Fibroblast of skin of right quadriceps (primary cell): ENCODE measurements at regions not wholly inside any gene's neighbourhood (a gene's known extent, or its start where the extent isn't known, plus 50 kb on each side); places are given as distances from the start of the nearest gene placed in this dataset.

Source experiments
- DNase-seq: peaks from one replicate; pipeline ENCODE4 v3.0.0-alpha.2; 2013

DNA sequence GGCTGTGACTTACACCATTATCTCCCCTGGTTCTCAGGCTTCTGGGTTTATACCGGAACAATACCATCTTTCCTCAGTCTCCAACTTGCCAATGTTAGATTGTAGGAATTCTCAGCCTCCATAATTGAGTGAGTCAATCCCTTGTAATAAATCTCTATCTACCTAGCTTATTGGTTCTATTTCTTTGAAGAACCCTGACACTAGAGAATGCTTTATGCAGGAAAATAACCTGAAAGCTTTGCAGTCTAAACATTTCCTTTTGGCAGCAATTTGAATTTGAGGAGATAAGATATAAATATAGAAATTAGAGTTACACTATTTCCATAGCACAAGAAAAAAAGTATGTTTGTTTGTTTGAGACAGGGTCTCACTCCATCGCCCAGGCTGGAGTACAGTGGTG lies 278.1 kb upstream of the CDH18 start:
- no peak for DNase-seq

- no peak for DNase-seq
Observed at GRCh38 chr5:20262896-20263295, 274.9 kb upstream of the CDH18 start.

GRCh38 chr5:20254748-20255147 lies 266.7 kb upstream of the CDH18 start:
- no peak for DNase-seq

GRCh38 chr5:20248118-20248517 lies 260.1 kb upstream of the CDH18 start:
- DNase-seq, result no peak

DNA sequence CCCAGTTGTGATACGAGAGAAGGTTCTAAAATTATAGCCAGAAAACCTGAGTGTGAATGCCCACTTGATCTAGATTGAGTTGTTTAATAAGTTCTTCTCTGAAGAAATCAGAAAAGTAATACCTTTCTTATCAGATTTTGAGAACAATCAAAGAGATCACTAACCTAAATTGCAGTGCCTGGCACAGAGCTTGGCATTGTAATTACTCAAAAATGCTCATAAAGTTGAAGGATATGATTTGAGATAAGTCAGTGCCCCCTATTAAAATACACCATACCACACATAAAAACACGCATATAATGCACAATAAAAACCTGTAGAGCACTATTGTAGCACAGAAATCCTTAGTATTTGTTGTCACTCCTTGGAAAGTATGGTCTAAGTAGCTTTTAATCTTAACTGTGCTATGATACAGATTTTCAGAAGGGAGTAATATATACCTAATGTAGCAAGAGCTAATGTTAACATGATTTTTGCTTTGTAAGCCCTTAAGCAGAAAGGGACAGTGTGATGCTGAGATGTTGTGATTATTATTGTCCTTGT lies 257.5 kb upstream of the CDH18 start:
- no peak for DNase-seq

DNA sequence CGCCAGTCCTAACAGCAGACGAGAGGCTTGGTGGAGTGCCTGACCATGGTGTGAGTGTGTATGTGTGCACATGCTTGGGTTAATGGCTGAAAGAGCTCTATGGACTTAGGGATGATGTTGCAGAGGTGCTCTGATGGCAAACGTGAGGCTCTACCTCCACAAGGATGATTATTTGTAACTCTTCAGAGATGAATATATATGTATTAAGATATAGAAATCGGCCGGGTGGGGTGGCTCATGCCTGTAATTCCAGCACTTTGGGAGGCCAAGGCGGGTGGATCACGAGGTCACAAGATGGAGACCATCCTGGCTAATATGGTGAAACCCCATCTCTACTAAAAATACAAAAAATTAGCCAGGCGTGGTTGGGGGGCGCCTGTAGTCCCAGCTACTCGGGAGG lies 253.4 kb upstream of the CDH18 start:
- DNase-seq, result no peak

DNA sequence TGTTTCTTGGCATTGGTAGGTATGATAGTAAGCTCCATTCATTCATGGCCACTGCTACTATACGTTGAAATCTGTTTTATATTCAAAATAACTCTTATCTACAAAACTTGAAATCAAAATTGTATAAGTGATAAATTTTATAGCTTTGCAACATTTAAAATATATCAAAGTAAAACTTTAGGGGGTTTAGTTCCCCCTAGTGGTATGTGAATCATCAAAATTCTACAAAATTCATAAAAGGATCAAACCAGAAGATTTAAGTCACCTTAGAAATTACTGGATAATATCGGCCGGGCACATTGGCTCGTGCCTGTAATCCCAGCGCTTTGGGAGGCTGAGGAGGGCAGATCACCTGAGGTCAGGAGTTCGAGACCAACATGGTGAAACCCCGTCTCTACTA lies 243.0 kb upstream of the CDH18 start:
- DNase-seq, result no peak

GRCh38 chr5:20230010-20230409 lies 242.0 kb upstream of the CDH18 start:
- DNase-seq, result no peak

GRCh38 chr5:20229303-20230005 lies 241.5 kb upstream of the CDH18 start:
- no peak for DNase-seq

DNA sequence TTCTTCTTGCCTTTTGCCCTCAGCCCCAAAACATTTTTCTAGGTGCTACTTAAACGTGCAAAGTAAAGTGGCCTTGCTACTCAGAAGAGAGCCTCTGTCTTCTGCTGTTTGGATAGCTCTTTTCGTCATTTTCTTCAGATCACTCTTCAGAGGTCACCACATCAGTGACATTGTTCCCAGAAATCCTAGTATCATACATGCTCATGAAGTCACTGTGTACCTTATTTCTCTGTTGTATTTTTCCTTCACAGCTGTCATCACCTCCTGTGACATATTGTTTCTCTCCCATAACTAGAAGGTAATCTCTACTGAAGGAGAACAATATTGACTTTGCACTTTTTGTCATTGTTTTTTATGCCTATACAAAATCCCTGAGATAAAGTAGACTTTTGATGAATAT lies 237.0 kb upstream of the CDH18 start:
- no peak for DNase-seq

- DNase-seq, result no peak
Observed at GRCh38 chr5:20224046-20224445, 236.0 kb upstream of the CDH18 start.

- DNase-seq, result no peak
Observed at GRCh38 chr5:20223451-20223850, 235.5 kb upstream of the CDH18 start.

DNA sequence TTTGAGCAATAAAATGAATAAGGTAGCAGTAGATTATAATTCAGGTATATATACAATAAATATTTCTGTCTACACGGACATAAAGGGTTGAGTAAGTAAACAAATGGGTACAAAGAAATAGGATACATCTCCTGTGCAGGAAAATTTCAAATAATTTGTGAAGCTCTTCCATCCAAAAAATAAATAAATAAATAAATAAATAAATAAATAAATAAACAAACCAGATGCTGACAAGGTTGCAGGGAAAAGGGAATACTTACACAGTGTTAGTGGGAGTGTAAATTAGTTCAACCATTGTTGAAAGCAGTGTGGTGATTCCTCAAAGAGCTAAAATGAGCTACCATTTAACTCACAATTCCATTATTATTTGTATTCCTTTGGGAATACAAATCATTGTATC lies 227.3 kb upstream of the CDH18 start:
- no peak for DNase-seq

DNA sequence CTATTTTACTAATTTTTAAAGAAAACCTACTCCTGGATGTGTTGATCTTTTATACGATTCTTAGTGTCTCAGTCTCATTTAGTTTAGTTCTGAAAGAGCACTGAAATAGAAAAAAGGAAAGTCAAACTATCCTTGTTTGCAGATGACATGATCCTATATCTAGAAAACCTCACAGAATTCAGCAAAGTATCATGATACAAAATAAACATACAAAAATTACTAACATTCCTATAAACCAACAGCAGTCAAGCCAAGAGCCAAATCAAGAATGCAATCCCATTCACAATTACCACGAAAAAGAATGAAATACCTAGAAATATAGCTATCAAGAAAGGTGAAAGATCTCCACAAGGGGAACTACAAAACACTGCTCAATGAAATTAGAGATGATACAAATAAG lies 225.8 kb upstream of the CDH18 start:
- DNase-seq, result no peak

GRCh38 chr5:20212701-20213100 lies 224.7 kb upstream of the CDH18 start:
- no peak for DNase-seq

DNA sequence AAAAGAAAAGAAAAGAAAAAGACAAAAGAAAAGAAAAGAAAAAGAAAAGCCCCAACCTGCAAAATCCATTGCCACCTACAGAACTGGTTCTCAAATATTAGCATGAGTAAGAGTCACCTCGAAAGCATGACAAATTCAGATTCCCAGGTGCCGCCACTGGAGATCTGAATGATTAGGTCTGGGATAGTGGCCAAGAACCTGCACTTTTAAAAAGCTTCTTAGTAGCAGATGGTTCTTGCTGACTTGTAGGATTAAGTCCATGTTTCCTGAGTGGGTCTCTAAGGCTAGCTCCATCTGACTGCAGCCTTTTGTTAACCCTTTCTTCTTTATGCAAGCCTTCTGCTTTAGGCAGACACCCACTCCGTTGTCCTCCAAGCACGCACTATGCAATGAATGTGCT lies 178.5 kb upstream of the CDH18 start:
- DNase-seq, result no peak

DNA sequence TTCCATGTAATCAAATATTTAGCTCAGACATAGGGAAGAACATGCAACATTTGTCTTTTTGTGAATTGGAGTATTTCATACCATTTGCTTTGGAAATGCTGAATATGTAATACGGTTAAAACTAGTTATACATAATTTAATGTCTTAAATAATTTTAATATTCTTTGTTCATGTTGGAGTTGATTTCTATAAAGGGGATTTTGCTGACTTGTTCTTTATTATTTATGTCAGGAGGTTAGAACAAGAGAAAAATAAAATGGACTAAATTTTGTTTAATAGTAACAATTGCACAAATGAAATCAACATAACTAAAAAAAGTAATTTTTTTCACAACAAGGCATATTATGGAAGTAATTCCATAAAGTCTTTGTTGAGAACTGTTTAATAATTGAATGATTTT lies 170.0 kb upstream of the CDH18 start:
- DNase-seq, result no peak

GRCh38 chr5:20157089-20157488 lies 169.1 kb upstream of the CDH18 start:
- peak; percentile 3 for DNase-seq

DNA sequence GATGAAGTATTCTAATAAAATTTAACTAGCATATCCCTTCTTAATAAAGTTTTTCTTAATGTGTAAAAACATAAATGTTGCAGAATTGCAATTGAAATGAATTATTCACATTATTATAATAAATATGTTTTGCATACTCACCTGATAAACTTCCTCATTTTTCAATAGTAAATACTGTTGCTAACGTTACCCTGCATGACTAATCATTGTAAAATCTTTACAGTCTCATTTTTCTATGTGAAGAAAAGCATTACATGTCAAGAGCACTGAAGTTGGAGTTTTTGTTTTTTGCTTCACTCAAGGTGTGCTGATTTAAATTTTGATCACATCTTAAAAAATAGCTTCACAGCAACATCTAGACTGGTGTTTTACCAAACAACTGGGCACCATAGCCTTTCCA lies 157.2 kb upstream of the CDH18 start:
- DNase-seq, result no peak

GRCh38 chr5:20129501-20129900 lies 141.5 kb upstream of the CDH18 start:
- no peak for DNase-seq

DNA sequence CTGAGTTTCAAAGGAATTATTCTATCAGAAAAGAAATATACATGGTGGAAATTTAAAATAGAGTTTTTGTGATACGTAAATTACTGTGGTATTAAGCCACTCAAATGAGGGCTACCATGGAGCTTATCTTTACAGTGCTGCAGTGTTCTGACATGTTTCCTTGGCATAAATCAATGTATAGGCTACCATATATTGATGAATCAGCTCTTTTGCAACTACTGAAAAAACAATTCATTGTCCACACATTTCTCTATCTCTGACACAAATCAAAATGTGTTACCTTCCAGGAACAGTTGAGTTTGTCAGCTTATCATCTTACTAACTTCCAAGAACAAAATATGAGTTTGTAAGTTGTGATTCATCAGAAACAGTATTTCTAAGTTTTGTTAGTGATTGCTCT lies 140.3 kb upstream of the CDH18 start:
- DNase-seq, result no peak

GRCh38 chr5:20114526-20114925 lies 126.5 kb upstream of the CDH18 start:
- DNase-seq, result no peak

GRCh38 chr5:20113931-20114330 lies 125.9 kb upstream of the CDH18 start:
- DNase-seq, result no peak

GRCh38 chr5:20113031-20113715 lies 125.2 kb upstream of the CDH18 start:
- peak; percentile 42 for DNase-seq

GRCh38 chr5:20109326-20109725 lies 121.3 kb upstream of the CDH18 start:
- no peak for DNase-seq
